HG02938 (cell line): ENCODE measurements at regions not wholly inside any gene's neighbourhood (a gene's known extent, or its start where the extent isn't known, plus 50 kb on each side); places are given as distances from the start of the nearest gene placed in this dataset.
"Not testable (repeated sequence)": the region's sequence is repeated elsewhere in the genome, so short reads cannot be mapped to it uniquely, and the experiment has no call there.

ENCODE experiments used
- ATAC-seq: cut with Tn5 transposase; IDR thresholded peaks from one replicate; pipeline ENCODE4 v1.9.1; 2021; ENCODE audit warnings: mild to moderate bottlenecking, moderate library complexity; ENCODE audit not compliant: unreplicated experiment

DNA sequence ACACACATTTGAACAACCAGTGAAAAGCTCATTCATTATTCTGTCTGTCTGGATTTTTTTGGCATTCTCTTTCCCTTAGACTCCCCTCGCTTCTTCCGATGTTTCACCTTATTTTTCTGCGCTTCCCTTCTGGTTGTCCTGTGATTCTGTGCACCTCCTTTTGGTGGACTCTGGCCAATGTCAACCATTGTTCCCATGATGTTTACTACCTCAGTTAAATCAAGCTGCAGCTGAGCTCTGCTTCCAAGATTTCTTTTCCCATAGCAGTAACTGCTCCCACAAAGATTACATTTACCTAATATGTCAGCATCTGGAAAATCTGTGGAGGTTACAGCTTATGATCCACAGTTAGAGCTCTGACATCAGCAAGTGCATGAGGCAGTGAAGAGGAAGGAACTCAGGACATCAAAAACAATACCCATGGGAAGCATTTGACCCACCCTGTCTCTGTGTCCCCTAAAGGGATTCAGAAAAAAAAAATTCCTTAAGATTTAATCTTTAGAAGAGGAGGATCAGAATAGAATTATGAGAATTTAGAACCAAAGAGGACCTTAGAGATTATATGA, 69.9 kb upstream of the ADAMTS5 start:
- no peak for ATAC-seq

DNA sequence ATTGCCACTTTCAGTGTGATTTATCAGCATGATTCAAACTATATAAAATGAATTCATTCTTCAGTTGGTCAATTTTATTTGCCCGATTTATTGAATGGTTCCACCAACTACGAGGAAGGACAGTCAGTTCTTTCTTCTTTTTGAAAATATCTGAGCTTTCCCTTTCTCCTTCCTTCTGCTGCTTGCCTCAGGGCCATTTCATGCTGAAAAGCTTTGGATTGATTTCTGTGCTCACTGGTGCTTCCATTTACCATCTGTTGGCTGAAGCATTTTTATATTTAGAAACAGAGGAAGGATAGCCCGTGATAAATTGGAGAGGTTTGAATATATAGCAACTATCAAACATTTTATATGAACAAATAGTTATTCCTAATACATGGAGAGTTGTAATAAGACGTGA, 68.9 kb upstream of the ADAMTS5 start:
- no peak for ATAC-seq

DNA sequence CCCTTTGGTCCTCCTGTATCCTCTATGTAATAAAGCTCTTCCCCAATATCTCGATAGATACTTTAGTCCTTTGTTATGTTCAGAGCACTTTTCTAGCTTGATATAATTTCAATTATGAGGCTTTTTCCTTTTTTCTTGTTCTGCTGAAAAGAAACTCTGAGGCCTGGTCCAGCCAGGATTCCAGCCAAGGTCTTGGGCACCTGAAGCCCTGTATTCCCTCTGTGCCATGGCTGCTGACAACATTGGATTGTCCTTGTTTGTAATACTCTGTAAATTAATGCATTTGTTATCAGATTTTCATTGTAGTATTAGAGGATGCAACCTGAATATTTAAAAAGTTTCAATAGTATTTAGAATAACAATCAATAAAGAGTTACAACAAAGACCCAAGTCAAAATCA, 67.9 kb upstream of the ADAMTS5 start:
- ATAC-seq = no peak

DNA sequence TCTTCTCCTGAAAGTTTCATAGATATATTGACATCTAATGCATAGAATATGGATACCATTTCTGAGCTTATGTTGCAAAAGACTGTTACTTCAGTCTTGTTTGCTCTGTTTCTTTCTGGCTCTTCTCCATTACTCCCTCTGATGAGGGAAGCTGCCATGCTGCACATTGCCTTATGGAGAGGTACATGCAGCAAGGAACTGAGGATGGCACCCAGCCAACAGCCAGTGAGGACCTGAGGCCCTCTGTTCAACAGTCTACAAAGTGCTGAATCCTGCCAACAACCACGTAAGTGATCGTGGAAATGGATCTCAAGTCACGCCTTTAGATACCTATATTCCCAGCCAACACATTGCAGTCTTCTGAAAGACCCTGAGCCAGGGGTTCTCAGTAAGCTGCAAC, 66.6 kb upstream of the ADAMTS5 start:
- no peak for ATAC-seq

DNA sequence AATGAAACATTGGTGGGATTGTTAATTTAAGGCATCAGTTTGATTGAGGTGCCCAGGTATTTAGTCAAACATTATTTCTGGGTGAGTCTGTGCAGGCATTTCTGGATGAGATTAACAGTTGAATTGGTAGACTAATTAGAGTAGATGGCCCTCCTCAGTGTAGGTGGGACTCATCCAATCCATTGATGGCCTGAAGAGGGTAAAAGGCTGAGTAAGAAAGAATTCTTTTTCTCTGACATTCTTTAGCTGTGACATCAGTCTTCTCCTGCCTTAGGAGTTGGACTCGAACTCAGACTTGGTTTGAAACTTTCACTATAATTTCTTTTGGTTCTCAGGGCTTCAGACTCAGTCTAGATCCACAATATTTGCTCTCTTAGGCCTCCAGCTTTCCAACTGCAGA, 59.6 kb upstream of the ADAMTS5 start:
- no peak for ATAC-seq

DNA sequence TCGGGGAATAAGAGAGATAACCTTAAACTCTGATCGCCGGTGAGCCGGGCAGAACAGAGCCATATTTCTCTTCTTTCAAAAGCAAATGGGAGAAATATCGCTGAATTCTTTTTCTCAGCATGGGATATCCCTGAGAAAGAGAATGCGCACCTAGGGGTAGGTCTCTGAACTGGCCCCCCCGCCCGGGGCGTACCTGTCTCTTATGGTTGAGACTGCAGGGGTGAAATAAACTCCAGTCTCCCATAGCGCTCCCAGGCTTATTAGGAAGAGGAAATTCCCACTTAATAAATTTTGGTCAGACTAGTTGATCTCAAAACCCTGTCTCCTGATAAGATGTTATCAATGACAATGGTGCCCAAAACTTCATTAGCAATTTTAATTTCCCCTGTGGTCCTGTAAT, 58.8 kb upstream of the ADAMTS5 start:
- not testable (repeated sequence) for ATAC-seq

DNA sequence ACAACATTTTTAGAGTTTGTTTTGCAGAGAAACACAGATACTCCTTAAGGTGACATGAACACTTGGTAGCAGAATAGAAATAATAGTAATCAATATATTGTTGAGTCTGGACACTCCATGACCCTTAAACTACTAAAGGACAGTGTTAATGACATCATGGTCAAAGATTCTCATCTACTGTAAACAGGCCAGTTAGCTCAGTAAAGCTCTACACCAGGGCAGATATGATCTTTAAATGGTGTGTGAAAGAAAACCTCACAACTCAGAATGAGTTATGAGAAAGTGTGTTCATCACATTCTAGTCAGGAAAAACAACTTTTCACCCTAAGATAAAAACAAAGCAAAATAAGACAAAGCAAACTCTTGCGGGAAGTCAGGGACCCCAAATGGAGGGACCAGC, 58.1 kb upstream of the ADAMTS5 start:
- no peak for ATAC-seq

DNA sequence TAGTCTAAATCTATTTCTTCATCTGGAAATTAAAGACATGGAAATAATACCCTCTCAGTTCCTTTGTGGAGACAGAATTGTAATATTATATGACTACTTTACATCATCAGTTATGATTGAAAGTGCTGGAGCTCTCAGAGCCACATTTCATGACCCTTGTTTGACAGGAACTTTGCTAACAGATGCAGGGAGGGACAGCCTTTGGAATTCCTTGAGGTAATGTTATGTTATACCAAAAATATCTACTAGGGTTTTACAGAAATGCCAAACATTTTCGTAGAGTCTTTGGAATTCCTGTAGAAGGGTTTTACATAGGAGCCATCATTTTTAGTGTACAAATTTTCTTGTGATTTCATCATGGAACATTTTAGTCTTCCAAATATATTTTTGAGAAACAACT, 57.4 kb upstream of the ADAMTS5 start:
- ATAC-seq = no peak

DNA sequence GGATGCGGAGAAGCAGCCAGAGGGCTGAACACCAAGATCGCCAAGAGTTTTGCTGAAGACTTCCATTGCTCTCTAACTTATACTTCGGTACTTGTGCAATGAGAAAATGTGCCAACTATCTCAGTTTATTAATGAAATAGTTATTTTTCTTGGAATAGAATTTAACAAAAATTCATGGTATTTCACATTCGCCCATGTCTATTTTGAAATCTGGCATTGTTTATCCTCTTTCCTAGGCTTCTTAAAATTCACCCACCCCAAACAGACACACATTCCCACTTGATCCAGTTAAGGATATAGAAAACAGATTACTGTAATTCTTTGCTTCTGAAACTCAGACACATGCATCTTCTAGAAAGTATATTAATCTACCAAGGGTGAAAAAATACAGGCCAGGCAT, 56.3 kb upstream of the ADAMTS5 start:
- ATAC-seq = no peak

DNA sequence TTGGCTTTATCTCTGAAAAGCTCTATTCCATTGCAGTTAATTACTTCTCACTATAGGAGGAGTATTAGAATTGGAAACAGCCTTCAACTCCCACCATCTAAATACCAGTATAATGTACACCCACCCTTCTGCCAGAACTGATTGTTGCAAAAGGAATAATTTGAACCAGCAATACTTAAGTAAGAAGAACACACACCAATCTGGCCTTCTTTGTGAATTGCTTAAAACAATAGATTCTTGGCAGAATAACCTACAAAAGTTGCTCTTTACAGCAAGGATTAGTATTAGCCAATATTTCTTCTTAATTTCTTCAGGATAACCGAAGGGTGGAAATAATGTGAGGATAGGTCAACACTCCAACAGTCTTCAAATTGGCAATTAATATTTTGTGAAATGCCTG, 54.9 kb upstream of the ADAMTS5 start:
- no peak for ATAC-seq

DNA sequence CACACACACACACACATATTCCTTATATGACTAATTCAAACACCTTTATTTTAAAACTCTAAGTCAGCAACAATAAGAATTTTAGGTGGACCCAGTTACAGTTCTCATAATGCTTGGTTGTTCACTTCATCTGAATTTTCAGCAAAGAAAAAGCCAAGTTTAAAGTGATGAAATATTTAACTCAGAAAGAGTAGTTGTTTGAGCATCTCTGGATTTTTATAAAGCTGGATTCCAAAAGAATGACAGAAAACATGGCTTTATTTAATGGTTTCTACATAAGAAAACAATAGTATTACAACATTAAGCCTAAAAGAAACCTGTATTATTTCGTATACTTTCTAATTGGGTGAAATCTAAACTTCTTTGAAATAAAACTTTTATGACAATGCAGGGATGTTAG, 54.2 kb upstream of the ADAMTS5 start:
- ATAC-seq = no peak

DNA sequence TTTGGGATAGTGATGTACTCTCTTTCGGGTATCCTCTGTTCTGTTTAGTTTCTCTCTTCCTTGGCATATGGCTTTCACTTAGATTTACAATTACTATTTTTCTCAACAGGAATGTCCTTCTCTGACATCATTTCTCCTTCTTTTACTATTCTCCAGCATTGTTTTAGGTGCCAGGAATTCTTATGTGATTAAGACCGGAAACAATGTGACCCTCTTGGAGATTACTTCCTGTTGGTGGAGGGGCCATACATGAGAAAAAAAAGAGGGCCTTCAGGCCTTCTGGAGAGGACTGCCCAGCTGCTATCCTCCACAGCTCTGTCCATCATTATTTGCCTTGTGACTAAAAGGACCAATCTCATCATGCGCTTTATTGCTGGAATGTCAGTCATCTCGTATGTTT, 50.4 kb upstream of the ADAMTS5 start:
- ATAC-seq = no peak
